ENCODE measurements at regions not wholly inside any gene's neighbourhood (a gene's known extent, or its start where the extent isn't known, plus 50 kb on each side); places are given as distances from the start of the nearest gene placed in this dataset.

DNA sequence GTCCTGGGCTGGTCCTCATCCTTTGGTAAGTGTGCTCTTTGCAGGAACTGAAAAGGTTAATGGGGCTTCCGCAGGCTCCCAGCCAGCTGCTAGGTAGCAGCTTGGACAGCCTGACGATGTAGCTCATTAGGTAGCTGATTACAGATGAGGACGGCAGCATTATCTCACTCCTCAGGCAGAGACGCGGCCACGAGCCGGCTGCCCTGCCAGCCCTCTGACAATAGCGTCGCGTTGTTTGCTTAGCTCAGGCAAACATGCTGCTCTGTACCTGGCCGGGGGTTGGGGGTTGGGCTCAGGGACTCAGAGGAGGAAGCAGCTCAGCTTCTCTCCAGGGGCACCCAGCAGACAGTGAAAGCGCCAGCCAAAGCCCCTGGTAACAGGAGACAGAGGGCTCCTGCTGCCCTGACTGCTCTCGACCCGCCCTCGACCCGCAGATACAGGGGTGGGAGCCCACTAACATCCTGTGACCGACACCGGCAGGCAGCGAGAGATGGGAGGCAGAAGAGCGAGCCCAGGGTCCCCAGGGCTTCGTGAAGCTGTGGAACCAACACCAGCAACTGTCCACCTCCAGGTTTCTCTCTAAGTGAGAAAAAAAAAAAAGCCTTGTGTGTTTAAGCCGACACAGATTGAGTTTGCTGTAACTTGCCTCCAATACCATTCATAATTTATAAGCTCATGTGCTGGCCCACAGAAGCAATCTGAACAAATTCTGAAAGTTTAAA lies 53.4 kb upstream of the DLK1 start:
- peak; percentile 78 for DNase-seq
- Histone ChIP-seq H3K23me2 (ENCODE audit: insufficient read length, low read depth, low read length, poor library complexity, severe bottlenecking) (no peaks in the 10 kb centered on the region), H3K14ac (ENCODE audit: insufficient read depth, low read length) (peak overlapping the region; percentile 65; the same call in 1 of the 2 replicates), H3K18ac (ENCODE audit: insufficient read length, low read depth, low read length) (no peak overlapping the region), H2AFZ (ENCODE audit: low read length) (no peak overlapping the region), H4K5ac (ENCODE audit: insufficient read length, low read depth, low read length) (no peak overlapping the region), H3K79me1 (ENCODE audit: insufficient read depth, low read depth, low read length, poor library complexity, severe bottlenecking) (no peaks in the 10 kb centered on the region), H3K4me2 (ENCODE audit: insufficient read depth, insufficient read length, low read length) (peak overlapping the region; percentile 5), H4K91ac (ENCODE audit: insufficient read length, low read depth, low read length) (no peak overlapping the region), H3K4me1 (ENCODE audit: insufficient read depth, low read length) (no peaks in the 10 kb centered on the region), H2BK12ac (ENCODE audit: insufficient read length, low read depth, low read length) (no peak overlapping the region), H2AK5ac (ENCODE audit: insufficient read length, low read length) (no peak overlapping the region), H3K9me3 (ENCODE audit: control insufficient read depth, low read depth, low read length) (no peaks in the 10 kb centered on the region), H2BK5ac (ENCODE audit: insufficient read length, low read length) (no peak overlapping the region), H3T11ph (ENCODE audit: low read length) (no peak overlapping the region), H3K27me3 (ENCODE audit: insufficient read depth, low read length) (no peaks in the 10 kb centered on the region; the same call in 1 of the 2 replicates), H4K8ac (replicated peaks; ENCODE audit: insufficient read length, low read depth, low read length) (no peak overlapping the region), H2BK15ac (ENCODE audit: low read depth, low read length) (no peak overlapping the region), H3K23ac (ENCODE audit: insufficient read length, low read depth, low read length) (no peak overlapping the region), H3K9ac (ENCODE audit: extremely low read depth, insufficient read length, low read length) (no peak overlapping the region), H2BK120ac (ENCODE audit: low read depth, low read length, poor library complexity, severe bottlenecking) (no peak overlapping the region), H3K4ac (ENCODE audit: low read depth, low read length) (no peak overlapping the region), H3K79me2 (ENCODE audit: insufficient read depth, low read length) (no peaks in the 10 kb centered on the region), H2BK20ac (ENCODE audit: low read depth, low read length, poor library complexity, severe bottlenecking) (no peak overlapping the region), H4K20me1 (ENCODE audit: control insufficient read depth, insufficient read depth, insufficient read length) (no peaks in the 10 kb centered on the region), H3K27ac (ENCODE audit: insufficient read length, low read depth, low read length) (no peak overlapping the region), H3K56ac (ENCODE audit: insufficient read length, low read depth, low read length) (no peak overlapping the region)
- Mint-ChIP-seq H3K36me3 (ENCODE audit: insufficient read depth in 1 of 3, low read depth in 3 of 3) (peaks cover 0 to 6% (median 4%) of the 10 kb centered on the region in 3 experiments; a peak in 3 of 7 replicates), H3K27me3 (ENCODE audit: low read depth) (peaks cover 41% of the 10 kb centered on the region), H3K4me3 (peak overlapping the region; percentile 21 to 69; a peak in 4 of 5 replicates), H3K27ac (no peak overlapping the region; a peak in 1 of 7 replicates), H3K4me1 (peaks cover 23 to 39% of the 10 kb centered on the region in 2 experiments), H3K9me3 (peaks cover 0 to 4% of the 10 kb centered on the region in 2 experiments; a peak in 3 of 5 replicates)
- WGBS (ENCODE audit: extremely low coverage, insufficient read length, low lambda C conversion rate) = no CpG with 5 or more reads among the region's 22 CpGs
- TF ChIP-seq, protein P1, sequence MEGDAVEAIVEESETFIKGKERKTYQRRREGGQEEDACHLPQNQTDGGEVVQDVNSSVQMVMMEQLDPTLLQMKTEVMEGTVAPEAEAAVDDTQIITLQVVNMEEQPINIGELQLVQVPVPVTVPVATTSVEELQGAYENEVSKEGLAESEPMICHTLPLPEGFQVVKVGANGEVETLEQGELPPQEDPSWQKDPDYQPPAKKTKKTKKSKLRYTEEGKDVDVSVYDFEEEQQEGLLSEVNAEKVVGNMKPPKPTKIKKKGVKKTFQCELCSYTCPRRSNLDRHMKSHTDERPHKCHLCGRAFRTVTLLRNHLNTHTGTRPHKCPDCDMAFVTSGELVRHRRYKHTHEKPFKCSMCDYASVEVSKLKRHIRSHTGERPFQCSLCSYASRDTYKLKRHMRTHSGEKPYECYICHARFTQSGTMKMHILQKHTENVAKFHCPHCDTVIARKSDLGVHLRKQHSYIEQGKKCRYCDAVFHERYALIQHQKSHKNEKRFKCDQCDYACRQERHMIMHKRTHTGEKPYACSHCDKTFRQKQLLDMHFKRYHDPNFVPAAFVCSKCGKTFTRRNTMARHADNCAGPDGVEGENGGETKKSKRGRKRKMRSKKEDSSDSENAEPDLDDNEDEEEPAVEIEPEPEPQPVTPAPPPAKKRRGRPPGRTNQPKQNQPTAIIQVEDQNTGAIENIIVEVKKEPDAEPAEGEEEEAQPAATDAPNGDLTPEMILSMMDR (conservative IDR thresholded peaks at IDR 0.05) = no peak

Data from H9 (cell line).